Activated CD4-positive, alpha-beta T cell treated with anti-CD3 and anti-CD28 coated beads for 48 hours (primary cell): ENCODE measurements at regions not wholly inside any gene's neighbourhood (a gene's known extent, or its start where the extent isn't known, plus 50 kb on each side); places are given as distances from the start of the nearest gene placed in this dataset.

ENCODE experiments used
- DNase-seq: peaks from one replicate; pipeline ENCODE4 v3.0.0-alpha.2; 2020

- DNase-seq: no peak
These were observed 760.1 kb downstream of the RPS29 start for GRCh38 chr14:48826058-48826457.

- DNase-seq: no peak
These were observed 771.6 kb downstream of the RPS29 start for GRCh38 chr14:48814562-48814961.

GRCh38 chr14:48805315-48805714 is 780.9 kb downstream of the RPS29 start:
- no peak for DNase-seq

- DNase-seq: no peak
These were observed 793.7 kb downstream of the RPS29 start for GRCh38 chr14:48792376-48793024.

- DNase-seq: no peak
These were observed 797.4 kb downstream of the RPS29 start for GRCh38 chr14:48788771-48789170.

GRCh38 chr14:48786498-48786897 is 799.7 kb downstream of the RPS29 start:
- DNase-seq: no peak

GRCh38 chr14:48771717-48772116 is 814.5 kb downstream of the RPS29 start:
- no peak for DNase-seq

GRCh38 chr14:48751293-48751692 is 834.9 kb downstream of the RPS29 start:
- DNase-seq: no peak

- no peak for DNase-seq
These were observed 838.0 kb downstream of the RPS29 start for GRCh38 chr14:48748151-48748675.

- no peak for DNase-seq
These were observed 838.6 kb downstream of the RPS29 start for GRCh38 chr14:48747561-48748089.

- no peak for DNase-seq
These were observed 842.0 kb downstream of the RPS29 start for GRCh38 chr14:48744202-48744601.

- no peak for DNase-seq
These were observed 847.8 kb downstream of the RPS29 start for GRCh38 chr14:48738186-48738925.

- DNase-seq: no peak
These were observed 850.6 kb downstream of the RPS29 start for GRCh38 chr14:48735607-48736006.

- no peak for DNase-seq
These were observed 854.9 kb downstream of the RPS29 start for GRCh38 chr14:48731260-48731659.

- no peak for DNase-seq
These were observed 860.0 kb downstream of the RPS29 start for GRCh38 chr14:48726080-48726642.

- DNase-seq: no peak
These were observed 861.0 kb downstream of the RPS29 start for GRCh38 chr14:48725051-48725734.

GRCh38 chr14:48723841-48724495 is 862.2 kb downstream of the RPS29 start:
- DNase-seq: no peak

GRCh38 chr14:48714366-48714765 is 871.8 kb downstream of the RPS29 start:
- DNase-seq: no peak

- no peak for DNase-seq
These were observed 876.0 kb downstream of the RPS29 start for GRCh38 chr14:48710133-48710532.

- DNase-seq: no peak
These were observed 876.8 kb downstream of the RPS29 start for GRCh38 chr14:48709277-48709785.

GRCh38 chr14:48704639-48705038 is 881.5 kb downstream of the RPS29 start:
- DNase-seq: no peak

- DNase-seq: no peak
These were observed 882.3 kb downstream of the RPS29 start for GRCh38 chr14:48703728-48704467.
